ENCODE measurements at regions not wholly inside any gene's neighbourhood (a gene's known extent, or its start where the extent isn't known, plus 50 kb on each side); places are given as distances from the start of the nearest gene placed in this dataset.

GRCh38 chr3:118088696-118089095 is 946.0 kb downstream of the IGSF11 start:
- Histone ChIP-seq H3K9ac (no peak overlapping the region), H3F3A (ENCODE audit: insufficient read depth) (no peaks in the 10 kb centered on the region), H3K9me3 (ENCODE audit: low read depth) (no peaks in the 10 kb centered on the region), H3K4me3 (no peak overlapping the region), H3K4me1 (ENCODE audit: insufficient read depth) (no peaks in the 10 kb centered on the region), H4K20me1 (ENCODE audit: insufficient read depth) (no peaks in the 10 kb centered on the region), H3K36me3 (ENCODE audit: low read depth) (no peaks in the 10 kb centered on the region), H2AFZ (no peak overlapping the region), H3K27me3 (replicated peaks; ENCODE audit: insufficient read depth) (no peaks in the 10 kb centered on the region), H3K79me2 (ENCODE audit: insufficient read depth) (no peaks in the 10 kb centered on the region), H3K4me2 (ENCODE audit: unreplicated experiment) (no peak overlapping the region), H3K9me2 (ENCODE audit: insufficient read depth) (no peaks in the 10 kb centered on the region), H3K27ac (no peak overlapping the region)
- DNase-seq = no peak
- WGBS, 2 experiments (ENCODE audit: low coverage in 1 of 2, low lambda C conversion rate in 2 of 2, missing lambda C conversion rate in 2 of 2) = 9 to 19% methylated on average over 3 of the region's 3 CpGs
- in situ Hi-C loops (cut with MboI) = no loop called here
- TF ChIP-seq EZH2phosphoT487 (IDR thresholded peaks at IDR 0.05; ENCODE audit: insufficient read depth, low read depth) (no peak), EZH2 (IDR thresholded peaks at IDR 0.05; ENCODE audit: insufficient read depth, poor library complexity, severe bottlenecking) (no peak)

- 5 to 15% methylated on average over 1 of the region's 1 CpG for WGBS, 2 experiments (ENCODE audit: low coverage in 1 of 2, low lambda C conversion rate in 2 of 2, missing lambda C conversion rate in 2 of 2)
- no peak overlapping the region for H3K27ac ChIP-seq
- peak; percentile 36 for DNase-seq
- H3K4me1 ChIP-seq (ENCODE audit: insufficient read depth) = no peaks in the 10 kb centered on the region
- H3K9me2 ChIP-seq (ENCODE audit: insufficient read depth) = no peaks in the 10 kb centered on the region
- no peaks in the 10 kb centered on the region for H3F3A ChIP-seq (ENCODE audit: insufficient read depth)
- H2AFZ ChIP-seq = no peak overlapping the region
- H4K20me1 ChIP-seq (ENCODE audit: insufficient read depth) = no peaks in the 10 kb centered on the region
- no peak overlapping the region for H3K9ac ChIP-seq
- no peak overlapping the region for H3K4me3 ChIP-seq
- no peak for TF ChIP-seq EZH2 (IDR thresholded peaks at IDR 0.05; ENCODE audit: insufficient read depth, poor library complexity, severe bottlenecking)
- in situ Hi-C loops (cut with MboI) = no loop called here
- H3K36me3 ChIP-seq (ENCODE audit: low read depth) = no peaks in the 10 kb centered on the region
- no peaks in the 10 kb centered on the region for H3K79me2 ChIP-seq (ENCODE audit: insufficient read depth)
- H3K27me3 ChIP-seq (replicated peaks; ENCODE audit: insufficient read depth) = no peaks in the 10 kb centered on the region
- H3K4me2 ChIP-seq (ENCODE audit: unreplicated experiment) = no peak overlapping the region
- H3K9me3 ChIP-seq (ENCODE audit: low read depth) = no peaks in the 10 kb centered on the region
These were observed 945.1 kb downstream of the IGSF11 start for GRCh38 chr3:118089563-118089962.

- in situ Hi-C loops (cut with MboI) = no loop called here
- no peak overlapping the region for H3K27ac ChIP-seq
These were observed 937.4 kb downstream of the IGSF11 start for GRCh38 chr3:118097226-118097625.

GRCh38 chr3:118097660-118098059 is 937.0 kb downstream of the IGSF11 start:
- no peak overlapping the region for H3K27ac ChIP-seq
- in situ Hi-C loops (cut with MboI) = no loop called here

More at GRCh38 chr3:118097226-118097625, 937.4 kb downstream of the IGSF11 start:
- Histone ChIP-seq H3K9me2 (ENCODE audit: insufficient read depth) (no peaks in the 10 kb centered on the region), H3F3A (ENCODE audit: insufficient read depth) (no peaks in the 10 kb centered on the region), H3K27me3 (replicated peaks; ENCODE audit: insufficient read depth) (no peaks in the 10 kb centered on the region), H3K9ac (no peak overlapping the region), H3K79me2 (ENCODE audit: insufficient read depth) (no peaks in the 10 kb centered on the region), H2AFZ (no peak overlapping the region), H3K9me3 (ENCODE audit: low read depth) (no peaks in the 10 kb centered on the region), H3K36me3 (ENCODE audit: low read depth) (no peaks in the 10 kb centered on the region), H3K4me3 (no peak overlapping the region), H3K4me2 (ENCODE audit: unreplicated experiment) (no peak overlapping the region), H3K4me1 (ENCODE audit: insufficient read depth) (no peaks in the 10 kb centered on the region), H4K20me1 (ENCODE audit: insufficient read depth) (no peaks in the 10 kb centered on the region)
- no peak for DNase-seq
- no peak for TF ChIP-seq EZH2phosphoT487 (IDR thresholded peaks at IDR 0.05; ENCODE audit: insufficient read depth, low read depth)
- WGBS, 2 experiments (ENCODE audit: low coverage in 1 of 2, low lambda C conversion rate in 2 of 2, missing lambda C conversion rate in 2 of 2) = 13 to 23% methylated on average over 2 of the region's 2 CpGs

GRCh38 chr3:118098827-118099226 is 935.8 kb downstream of the IGSF11 start:
- Histone ChIP-seq H3F3A (ENCODE audit: insufficient read depth) (no peaks in the 10 kb centered on the region), H3K9ac (no peak overlapping the region), H2AFZ (no peak overlapping the region), H3K27me3 (replicated peaks; ENCODE audit: insufficient read depth) (no peaks in the 10 kb centered on the region), H3K4me2 (ENCODE audit: unreplicated experiment) (no peak overlapping the region), H4K20me1 (ENCODE audit: insufficient read depth) (no peaks in the 10 kb centered on the region), H3K79me2 (ENCODE audit: insufficient read depth) (no peaks in the 10 kb centered on the region), H3K4me1 (ENCODE audit: insufficient read depth) (no peaks in the 10 kb centered on the region), H3K9me2 (ENCODE audit: insufficient read depth) (no peaks in the 10 kb centered on the region), H3K4me3 (no peak overlapping the region), H3K27ac (no peak overlapping the region), H3K9me3 (ENCODE audit: low read depth) (no peaks in the 10 kb centered on the region), H3K36me3 (ENCODE audit: low read depth) (no peaks in the 10 kb centered on the region)
- 0 to 3% methylated on average over 1 of the region's 1 CpG for WGBS, 2 experiments (ENCODE audit: low coverage in 1 of 2, low lambda C conversion rate in 2 of 2, missing lambda C conversion rate in 2 of 2)
- no peak for DNase-seq
- in situ Hi-C loops (cut with MboI) = no loop called here
- TF ChIP-seq EZH2 (IDR thresholded peaks at IDR 0.05; ENCODE audit: insufficient read depth, poor library complexity, severe bottlenecking) (no peak), EZH2phosphoT487 (IDR thresholded peaks at IDR 0.05; ENCODE audit: insufficient read depth, low read depth) (no peak)

More at GRCh38 chr3:118097660-118098059, 937.0 kb downstream of the IGSF11 start:
- TF ChIP-seq EZH2 (IDR thresholded peaks at IDR 0.05; ENCODE audit: insufficient read depth, poor library complexity, severe bottlenecking) (no peak), EZH2phosphoT487 (IDR thresholded peaks at IDR 0.05; ENCODE audit: insufficient read depth, low read depth) (no peak)
- Histone ChIP-seq H3F3A (ENCODE audit: insufficient read depth) (no peaks in the 10 kb centered on the region), H4K20me1 (ENCODE audit: insufficient read depth) (no peaks in the 10 kb centered on the region), H2AFZ (no peak overlapping the region), H3K36me3 (ENCODE audit: low read depth) (no peaks in the 10 kb centered on the region), H3K27me3 (replicated peaks; ENCODE audit: insufficient read depth) (no peaks in the 10 kb centered on the region), H3K9ac (no peak overlapping the region), H3K79me2 (ENCODE audit: insufficient read depth) (no peaks in the 10 kb centered on the region), H3K9me3 (ENCODE audit: low read depth) (no peaks in the 10 kb centered on the region), H3K9me2 (ENCODE audit: insufficient read depth) (no peaks in the 10 kb centered on the region), H3K4me1 (ENCODE audit: insufficient read depth) (no peaks in the 10 kb centered on the region), H3K4me3 (no peak overlapping the region), H3K4me2 (ENCODE audit: unreplicated experiment) (no peak overlapping the region)
- no peak for DNase-seq
- WGBS, 2 experiments (ENCODE audit: low coverage in 1 of 2, low lambda C conversion rate in 2 of 2, missing lambda C conversion rate in 2 of 2) = 9 to 20% methylated on average over 1 of the region's 1 CpG

All from GM23248 (cell line).